ENCODE measurements at regions not wholly inside any gene's neighbourhood (a gene's known extent, or its start where the extent isn't known, plus 50 kb on each side); places are given as distances from the start of the nearest gene placed in this dataset.

DNA sequence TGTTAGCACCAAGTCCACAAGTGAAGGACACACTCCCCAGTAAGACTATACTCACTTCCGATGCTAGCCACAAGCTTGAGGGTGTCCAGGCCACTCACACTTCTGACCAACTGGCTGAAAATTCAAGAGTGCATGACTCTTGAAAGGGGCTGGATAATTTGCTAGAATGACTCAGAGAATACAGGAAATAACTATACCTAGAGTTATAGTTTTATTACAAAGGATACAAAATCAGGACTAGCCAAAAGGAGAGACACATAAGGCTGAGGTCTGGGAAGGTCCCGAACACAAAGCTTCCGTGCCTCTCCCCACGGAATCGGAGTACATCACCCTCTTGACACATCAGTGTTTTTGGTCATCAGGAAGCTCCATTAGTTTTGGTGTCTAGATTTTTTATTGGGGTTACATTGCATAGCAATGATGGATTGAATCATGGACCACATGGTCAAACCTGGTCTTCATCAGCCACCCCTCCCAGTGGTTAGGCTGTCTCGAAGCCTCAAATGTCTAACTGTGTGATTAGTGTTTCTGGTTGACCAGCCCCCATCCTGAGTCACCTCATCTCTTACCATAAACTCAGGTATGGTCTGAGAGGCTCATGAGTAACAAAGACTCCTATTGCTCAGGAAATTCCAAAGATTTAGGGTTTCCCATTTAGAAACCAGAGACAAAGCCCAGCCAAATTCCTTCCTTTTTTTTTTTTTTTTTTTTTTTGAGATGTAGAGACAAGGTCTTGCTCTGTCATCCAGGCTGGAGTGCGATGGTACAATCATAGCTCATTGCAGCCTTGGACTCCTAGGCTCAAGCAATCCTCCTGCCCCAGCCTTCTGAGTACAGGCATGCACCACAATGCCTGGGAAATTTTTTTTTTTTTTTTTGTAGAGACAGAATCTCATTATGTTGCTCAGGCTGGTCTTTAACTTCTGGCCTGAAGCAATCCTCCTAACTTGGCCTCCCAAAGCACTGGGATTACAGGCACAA is 472.0 kb upstream of the TBX3 start:
- DNase-seq: no peak

DNA sequence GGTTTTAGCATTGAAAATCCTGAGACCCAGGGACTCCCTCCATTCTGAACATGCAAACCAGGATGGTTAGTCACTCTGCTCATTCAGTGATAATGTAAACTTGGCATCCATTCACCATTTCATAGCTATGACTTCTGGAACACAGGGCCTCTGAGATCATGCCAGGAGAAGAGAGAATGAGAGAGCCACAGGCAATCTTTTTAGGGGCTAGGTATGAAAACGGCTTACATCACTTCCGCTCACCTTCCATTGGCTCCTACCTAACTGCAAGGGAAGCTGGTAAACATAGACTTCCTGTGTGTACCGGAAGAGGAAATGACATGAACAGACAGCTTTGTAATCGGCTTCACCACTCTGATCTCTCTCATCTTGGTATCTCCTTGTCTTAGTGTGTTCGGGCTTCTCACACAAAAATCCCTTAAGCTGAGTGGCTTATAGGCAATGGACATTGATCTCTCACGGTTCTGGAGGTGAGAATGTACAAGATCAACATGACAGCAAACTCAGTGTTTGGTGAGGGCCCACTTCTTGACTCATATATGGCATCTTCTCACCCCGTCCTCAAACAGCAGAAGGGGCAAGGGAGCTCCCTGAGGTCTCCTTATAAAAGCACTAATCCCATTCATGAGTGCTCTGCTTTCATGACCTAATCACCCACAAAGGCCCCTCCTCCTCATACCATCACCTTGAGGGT is 465.9 kb upstream of the TBX3 start:
- no peak for DNase-seq

DNA sequence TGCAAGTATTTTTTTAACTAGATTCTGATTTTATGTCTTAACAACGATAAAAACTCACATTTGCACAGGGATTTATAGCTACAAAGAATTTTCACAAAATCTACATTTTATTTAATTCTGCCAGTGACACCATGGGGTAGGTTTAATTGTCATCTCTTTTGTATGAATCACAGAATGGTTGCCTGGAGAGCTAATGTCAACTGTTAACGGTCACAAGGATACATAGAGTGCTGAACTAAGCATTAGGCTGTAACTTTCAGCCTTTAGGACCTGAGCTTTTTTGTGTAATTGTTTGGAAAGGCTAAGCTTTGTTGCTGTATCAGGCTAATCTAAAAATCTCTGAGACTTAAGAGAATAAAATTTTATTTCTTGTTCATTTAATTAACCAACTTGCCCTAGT is 465.3 kb upstream of the TBX3 start:
- no peak for DNase-seq

DNA sequence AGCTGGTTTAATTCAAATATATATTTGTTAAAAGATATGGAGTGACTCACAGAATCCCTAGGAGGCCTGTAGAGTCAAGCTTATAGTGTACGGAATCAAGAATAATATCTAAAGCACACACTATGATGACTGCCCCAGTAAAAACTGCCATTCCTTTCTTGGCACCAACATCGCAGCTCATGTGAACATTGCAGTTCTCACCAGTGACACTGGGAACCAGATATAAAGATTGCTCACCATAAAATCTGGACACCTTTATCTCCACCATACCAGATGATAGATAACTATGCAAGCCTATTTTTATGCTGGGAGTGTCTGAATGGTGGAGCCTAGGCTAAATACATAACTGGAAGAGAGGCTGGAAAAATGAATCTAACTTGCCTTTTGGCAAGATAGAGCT is 463.9 kb upstream of the TBX3 start:
- no peak for DNase-seq

DNA sequence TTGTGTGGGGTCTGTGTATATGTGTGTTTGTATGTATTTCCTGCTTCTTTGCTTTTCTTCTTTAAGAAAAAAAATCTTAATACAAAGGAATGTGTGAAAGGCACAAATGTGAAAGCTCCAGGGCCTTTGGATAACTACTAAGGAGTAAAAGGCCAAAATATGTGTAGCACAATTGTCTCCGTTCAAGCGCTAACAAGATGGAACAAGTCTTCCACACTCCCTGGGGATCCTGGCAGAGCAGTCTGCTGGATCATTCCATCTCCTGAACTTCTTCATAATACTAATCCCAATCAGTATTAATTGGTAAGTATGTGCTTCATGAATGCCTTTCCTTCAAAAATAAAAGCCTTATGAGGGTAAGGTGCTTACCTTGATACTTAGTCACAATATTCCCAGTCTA is 462.5 kb upstream of the TBX3 start:
- DNase-seq: no peak

DNA sequence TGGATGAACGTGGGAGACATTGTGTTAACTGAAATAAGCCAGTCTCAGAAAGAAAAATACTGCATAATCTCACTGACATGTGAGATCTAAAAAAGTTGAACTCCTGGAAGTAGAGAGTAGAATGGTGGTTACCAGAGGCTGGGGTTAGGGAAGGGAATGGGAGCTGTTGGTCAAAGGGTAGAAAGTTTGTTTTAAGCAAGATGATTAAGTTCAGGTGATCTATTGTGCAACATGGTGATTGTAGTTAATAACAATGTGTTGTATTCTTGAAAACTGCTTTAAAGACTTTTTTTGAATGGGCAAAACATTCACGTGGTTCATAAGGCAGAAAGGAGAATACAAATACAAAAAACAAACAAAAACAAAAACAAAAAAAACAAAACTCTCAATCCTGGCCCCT is 460.4 kb upstream of the TBX3 start:
- DNase-seq: no peak

DNA sequence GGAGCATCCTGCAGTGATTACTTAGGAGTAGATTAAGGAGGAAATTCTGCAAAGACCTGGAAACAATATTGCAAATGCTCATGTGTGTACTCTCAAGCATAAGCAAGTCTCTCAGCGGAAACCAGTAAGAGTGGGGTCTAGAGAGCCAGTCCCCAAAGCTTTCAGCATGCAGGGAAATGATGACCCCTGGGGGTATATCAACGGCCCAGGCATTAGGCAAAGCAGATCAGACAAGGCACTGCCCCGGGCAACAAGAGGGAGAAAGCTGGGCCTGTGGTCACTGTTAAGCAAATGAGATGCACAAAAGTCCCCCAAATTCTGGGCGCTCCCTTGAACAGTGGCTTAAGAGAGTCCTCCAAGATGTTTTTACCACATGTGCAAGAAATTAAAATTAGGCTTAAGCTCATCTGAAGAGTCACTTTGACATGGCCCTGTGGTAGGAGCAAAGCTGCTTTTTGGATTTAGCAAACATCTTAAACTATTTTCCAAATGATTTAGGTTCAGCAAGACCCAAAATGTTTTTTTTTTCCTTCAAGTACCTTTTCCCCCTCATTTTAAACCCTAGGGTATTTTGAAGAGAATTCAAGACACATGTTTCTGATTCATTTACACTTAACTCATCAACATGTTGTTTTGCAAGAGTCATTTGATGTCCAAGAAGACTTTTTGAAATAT is 457.1 kb upstream of the TBX3 start:
- no peak for DNase-seq

DNA sequence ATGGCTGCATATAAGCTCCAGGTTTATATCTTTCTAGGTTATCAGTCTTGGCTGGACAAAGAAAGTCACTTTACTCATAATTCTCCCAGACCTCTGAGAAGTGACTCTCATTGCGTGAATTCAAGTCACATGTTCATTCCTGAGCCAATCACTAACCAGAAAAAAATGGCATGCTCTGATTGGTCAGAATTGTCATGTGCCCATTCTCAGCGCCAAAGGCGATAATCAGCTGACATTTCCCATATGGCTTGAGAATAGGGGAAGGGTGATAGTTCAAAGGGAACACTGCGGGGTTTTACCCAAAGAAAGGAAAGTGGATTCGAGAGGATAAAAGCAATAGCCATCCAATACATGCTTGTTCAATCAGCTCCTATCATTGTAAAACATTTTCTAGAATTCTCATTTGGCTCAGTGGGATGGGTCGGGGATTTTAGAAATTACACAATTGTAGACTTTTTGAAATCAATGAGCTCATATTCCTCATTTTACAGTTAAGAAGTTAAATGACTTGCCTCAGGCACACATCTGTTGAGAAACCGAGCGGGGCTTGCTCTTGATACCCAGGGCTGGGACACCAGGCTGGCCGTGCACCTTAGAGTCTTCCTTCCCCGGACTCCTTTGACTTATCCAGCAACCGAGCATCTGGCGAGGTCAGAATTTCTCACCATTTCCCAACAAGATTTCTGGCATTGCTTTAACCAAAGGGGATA is 454.0 kb upstream of the TBX3 start:
- DNase-seq: no peak

DNA sequence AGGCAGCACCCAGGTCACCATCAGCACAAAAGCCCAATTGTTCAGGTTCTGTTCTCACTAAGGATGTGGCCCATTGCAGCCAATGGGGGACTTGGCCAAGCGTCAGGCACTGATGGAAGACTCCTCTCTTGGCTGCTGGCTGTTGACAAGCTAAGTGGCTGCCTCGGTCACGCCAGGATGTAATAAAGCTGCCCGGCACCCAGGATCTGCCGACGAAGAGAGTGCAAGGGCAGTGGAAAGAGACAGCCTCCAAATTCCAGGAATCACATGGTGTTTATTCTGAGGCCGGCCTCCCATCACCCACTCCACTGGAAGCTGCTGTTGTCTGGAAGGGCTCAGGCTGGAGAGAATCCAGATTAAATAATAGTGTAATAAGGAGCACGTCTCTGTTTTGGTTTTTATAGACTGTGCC is 451.8 kb upstream of the TBX3 start:
- DNase-seq: peak; percentile 58 to 63

DNA sequence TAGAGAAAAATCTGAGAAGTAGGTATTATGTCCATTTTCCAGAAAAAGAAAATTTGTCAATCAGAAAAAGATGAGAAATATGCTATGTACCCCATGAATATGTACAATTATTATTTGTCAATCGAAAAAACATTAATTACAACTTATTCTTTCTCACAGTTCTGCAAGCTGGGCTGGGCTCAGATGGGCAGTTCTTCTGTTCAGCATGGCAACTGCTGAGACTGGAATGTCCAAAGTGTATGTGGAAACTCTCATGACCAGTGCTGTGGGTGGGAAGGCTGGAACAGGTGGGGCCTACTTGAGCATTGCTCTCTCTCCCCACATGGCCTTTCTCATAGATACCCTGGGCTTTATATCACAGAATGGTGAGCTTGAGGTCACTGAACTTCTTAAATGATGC is 450.3 kb upstream of the TBX3 start:
- DNase-seq: no peak

DNA sequence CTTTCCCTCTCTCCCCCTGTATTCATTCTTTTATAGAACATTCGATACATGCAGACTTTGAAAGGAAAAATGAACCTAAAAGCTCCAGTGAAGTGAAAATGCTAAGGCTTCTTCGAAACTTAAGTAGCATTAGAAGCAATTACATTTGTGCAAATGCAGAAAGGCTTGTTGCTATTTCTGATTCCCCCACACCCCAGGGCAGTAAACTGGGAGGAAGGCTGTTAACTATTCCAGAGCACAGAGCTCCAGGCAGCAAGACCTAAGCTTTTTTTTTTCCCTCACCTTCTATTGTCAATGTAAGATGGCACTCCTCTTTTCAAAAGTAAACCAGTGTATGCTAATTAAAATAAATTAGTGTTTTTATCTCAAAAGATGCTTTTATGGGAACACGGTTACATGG is 448.9 kb upstream of the TBX3 start:
- no peak for DNase-seq

DNA sequence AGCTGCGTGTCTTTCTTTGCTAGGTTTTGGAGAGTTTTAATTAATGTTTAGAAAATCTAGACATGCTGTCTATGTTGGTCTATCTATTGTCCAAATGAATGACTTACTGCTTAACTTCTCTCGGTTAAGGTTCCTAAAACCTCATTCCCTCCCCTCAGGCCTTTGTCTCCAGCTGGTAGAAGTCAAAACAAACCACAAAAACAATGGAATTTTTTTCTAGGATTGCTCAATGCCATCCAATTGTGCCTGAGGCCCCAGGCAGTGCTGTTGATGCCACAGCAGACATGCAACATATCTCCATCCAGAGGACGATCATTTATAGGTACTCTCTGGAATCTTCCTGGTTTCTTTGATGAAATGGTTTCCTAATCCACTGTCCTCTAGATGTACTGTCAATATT is 448.2 kb upstream of the TBX3 start:
- no peak for DNase-seq

DNA sequence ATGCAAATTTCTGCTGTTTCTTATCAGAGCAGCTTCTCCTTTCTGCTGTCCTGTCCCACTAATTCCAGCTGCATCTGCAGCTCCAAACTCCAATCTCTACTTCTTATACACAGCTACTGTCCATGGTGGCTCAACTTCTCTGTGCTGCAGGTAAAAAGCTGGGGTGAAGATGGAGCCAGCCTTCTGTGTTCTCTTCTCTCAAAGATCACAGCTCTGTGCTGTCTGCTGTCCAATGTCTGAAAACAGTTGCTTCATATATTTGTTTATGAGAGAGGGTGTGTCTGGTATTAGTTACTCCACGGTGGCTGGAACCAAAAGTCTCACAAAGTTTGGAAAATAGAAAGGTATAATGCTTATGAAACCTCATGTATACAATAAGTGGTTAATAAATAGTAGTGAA is 445.8 kb upstream of the TBX3 start:
- no peak for DNase-seq

DNA sequence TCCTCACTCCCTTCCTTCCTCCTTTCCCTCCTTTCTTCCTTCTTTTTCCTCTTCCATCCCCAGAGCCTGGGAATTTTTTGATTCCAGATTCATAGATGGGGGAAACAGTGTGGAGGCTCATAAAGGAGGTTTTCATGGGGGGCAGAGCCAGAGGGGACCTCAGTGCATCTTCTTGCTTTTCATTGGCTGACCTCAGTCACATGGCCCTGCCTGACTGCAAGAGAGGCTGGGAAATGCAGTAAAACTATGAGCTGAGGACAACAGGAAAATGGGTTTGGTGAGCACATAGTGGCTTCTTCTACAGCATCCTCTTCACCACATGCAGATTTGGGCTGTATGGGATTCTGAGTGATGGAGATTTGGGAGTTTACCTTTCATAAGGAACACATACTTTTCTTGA is 437.1 kb upstream of the TBX3 start:
- DNase-seq: no peak

DNA sequence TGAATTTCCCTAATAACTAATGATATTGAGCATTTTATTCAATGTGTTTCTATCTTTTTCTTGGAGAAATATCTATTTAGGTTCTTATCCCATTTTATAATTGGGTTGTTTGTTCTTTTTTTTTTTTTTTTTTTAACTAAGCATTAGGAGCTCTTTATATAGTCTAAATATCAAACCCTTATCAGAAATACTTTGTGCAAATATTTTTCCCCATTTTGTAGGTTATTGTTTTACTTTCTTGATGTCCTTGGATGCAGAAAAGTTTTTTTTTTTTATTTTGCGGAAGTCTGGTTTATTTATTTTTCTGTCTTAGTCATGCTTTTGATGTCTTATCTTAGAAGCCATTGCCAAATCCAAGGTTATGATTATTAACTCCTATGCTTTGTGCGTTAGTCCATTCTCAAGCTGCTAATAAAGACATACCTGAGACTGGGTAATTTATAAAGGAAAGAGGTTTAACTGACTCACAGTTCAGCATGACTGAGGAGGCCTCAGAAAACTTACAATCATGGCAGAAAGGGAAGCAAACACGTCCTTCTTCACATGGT is 434.3 kb upstream of the TBX3 start:
- no peak for DNase-seq

DNA sequence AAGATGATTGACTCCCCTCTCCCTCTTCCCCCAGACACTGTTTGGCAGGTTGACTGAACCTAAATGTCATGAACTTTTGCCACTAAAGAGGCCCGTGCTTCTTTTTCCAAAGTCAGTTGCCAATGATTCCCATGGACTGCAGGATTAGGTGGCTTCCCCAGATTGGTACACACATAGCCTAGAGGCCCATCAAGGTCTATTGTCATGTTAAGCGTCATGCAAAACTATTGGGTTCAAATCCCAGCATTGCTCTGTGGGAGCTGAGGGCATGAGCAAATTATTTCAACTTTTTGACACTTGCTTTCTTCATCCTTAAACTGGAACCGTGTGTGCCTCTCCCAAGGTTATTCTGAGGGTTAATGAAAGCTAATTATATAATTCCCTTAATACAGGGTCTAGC is 430.2 kb upstream of the TBX3 start:
- no peak for DNase-seq

DNA sequence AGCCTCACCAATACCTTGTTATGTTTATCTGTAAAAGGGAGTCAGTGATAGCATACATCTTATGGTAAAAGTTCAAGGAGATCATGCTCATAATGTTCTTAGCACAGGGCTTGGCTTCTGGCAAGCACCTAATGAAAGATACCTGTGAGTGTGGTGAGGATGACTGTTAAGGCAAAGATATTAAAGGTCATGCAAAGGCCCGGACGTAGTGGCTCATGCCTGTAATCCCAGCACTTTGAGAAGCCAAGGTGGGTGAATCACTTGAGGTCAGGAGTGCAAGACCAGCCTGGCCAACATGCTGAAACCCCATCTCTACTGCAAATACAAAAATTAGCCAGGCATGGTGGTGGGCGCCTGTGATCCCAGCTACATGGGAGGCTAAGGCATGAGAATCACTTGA is 425.9 kb upstream of the TBX3 start:
- no peak for DNase-seq

DNA sequence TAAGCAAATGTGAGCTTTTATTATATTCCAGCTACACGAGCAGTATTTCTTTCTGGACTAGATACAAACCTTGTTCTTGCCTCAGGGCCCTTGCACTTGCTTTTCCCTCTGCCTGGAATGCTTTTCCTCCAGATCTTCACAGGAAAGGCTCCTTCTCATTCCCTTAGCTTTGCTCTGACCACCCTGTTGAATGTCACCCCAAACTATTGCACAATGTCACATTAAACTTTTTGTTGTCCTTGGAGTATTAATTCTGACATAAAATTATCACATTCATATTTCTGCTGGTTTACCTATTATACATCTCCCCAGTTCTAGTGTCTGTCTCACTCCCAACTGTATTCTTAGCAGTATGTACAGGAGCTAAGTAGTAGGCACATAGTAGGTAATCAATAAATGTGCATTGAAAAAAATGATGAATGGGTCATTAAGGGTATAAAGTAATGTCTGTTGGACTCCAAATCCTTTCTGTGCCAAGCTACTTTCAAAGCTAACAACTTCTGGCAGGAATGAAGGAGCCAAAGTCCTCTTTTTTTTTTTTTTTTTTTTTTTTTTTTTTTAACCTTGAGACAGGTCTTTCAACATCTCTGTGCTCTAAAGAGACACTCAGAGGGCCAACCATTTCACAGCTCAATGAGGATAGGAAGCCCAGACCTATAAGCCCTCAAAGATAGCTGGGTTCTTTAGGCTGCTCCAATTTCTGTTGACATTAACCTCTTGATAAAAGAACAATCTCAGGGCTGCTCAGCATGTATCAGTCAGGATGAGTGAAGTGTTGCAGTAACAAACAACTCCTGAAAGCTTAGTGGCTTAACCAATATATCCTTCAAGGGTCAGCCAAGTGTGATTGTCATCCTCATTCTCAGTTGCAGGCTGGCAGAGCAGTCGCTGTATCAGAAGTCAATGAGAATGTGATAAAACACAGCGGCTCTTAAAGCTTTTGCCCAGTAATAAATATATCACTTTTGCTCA is 424.4 kb upstream of the TBX3 start:
- no peak for DNase-seq

DNA sequence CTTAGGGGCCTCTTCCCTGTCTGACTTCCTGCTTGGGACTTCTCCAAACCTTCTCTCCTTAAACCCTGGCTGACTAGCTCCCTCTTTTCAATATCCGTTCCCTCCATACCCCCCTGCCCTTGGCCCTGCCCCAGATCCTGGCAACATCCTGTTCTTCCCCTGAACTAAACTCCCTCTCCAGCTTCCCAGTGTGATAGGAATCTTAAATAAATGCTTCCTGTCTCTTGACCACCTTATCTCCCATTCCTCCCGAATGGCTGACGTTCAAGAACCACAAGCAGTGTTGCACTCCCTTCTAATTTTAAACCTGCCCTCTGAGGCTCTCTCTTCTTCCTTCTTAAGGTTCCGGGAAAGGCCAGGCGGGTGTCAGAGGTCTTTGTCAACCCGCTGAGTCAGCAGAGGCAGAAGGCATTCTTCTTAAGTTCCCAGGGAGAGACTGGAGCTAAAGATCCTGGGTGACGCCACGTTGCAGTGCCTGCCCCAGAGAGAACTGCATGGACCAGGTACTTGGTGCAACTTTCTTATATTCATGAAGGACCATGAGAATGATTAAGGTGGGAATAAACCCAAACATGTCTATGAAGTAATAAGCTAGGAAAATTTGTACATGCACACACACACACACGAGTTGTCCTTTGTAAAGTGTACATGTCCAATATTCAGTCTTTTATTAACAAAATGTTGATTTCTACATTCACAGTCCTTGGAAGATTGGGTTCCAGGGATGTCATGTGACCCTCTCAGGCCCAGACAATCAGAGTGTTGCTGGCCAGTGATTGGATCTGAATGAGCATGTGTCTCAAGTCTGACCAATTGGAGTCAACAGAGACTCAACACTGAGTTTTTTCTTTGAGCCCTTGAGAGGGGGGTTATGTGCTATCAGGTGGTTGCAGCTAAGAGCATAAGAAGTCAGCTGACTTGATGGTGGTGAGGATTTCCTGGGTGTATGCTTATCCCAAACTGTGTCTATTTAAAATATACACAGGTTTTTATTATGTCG is 420.2 kb upstream of the TBX3 start:
- DNase-seq: no peak

DNA sequence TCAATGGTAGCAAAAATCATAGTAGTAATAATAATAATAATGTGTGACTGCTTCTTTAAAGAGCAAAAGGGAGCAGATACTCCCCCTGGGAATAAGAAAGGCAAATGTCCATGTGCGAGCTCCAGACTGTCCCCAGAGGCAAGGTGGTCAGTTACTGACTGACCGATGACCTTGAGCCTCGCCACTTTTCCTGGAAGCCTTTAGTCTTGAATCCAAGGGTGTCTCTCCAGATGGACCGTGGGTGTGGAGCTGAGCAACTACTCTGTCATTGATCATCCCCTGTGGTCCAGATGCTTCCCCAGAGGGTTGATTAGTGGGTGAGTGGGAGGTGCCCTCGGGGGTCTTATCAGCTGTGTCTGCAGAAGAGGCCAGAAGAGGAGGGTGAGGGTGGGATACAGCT is 418.5 kb upstream of the TBX3 start:
- no peak for DNase-seq

Data from hippocampal formation (tissue), 2 donors.